ENCODE measurements at regions not wholly inside any gene's neighbourhood (a gene's known extent, or its start where the extent isn't known, plus 50 kb on each side); places are given as distances from the start of the nearest gene placed in this dataset.

- H3K4me2 ChIP-seq (ENCODE audit: insufficient read depth, low read length) = no peak overlapping the region
- no peaks in the 10 kb centered on the region for H4K20me1 ChIP-seq (ENCODE audit: insufficient read depth, low read length)
- no peak overlapping the region for H2AFZ ChIP-seq (ENCODE audit: low read length)
- H3K27me3 ChIP-seq (ENCODE audit: insufficient read depth, low read length) = no peaks in the 10 kb centered on the region
- no peaks in the 10 kb centered on the region for H3K79me2 ChIP-seq (ENCODE audit: insufficient read depth, low read length)
- no peaks in the 10 kb centered on the region for H3K36me3 ChIP-seq (ENCODE audit: insufficient read depth, low read length)
- H3K9me3 ChIP-seq (ENCODE audit: low read depth, low read length) = no peaks in the 10 kb centered on the region
- no peak overlapping the region for H3K27ac ChIP-seq (ENCODE audit: low read depth, low read length)
- DNase-seq (ENCODE audit: insufficient read length, low spot score, missing footprints) = no peak
- H3K4me1 ChIP-seq (ENCODE audit: insufficient read depth, low read length) = no peaks in the 10 kb centered on the region
- H3K4me3 ChIP-seq (ENCODE audit: insufficient read depth, low read length) = no peak overlapping the region
- no peak for TF ChIP-seq CTCF (IDR thresholded peaks at IDR 0.05; ENCODE audit: extremely low read depth, low read depth, low read length)
Observed at GRCh38 chr7:24018331-24018730, 265.7 kb upstream of the NPY start.

- Histone ChIP-seq H3K4me3 (ENCODE audit: insufficient read depth, low read length) (no peak overlapping the region), H4K20me1 (ENCODE audit: insufficient read depth, low read length) (no peaks in the 10 kb centered on the region), H2AFZ (ENCODE audit: low read length) (no peak overlapping the region), H3K27ac (ENCODE audit: low read depth, low read length) (no peak overlapping the region), H3K27me3 (ENCODE audit: insufficient read depth, low read length) (no peaks in the 10 kb centered on the region), H3K79me2 (ENCODE audit: insufficient read depth, low read length) (no peaks in the 10 kb centered on the region), H3K4me1 (ENCODE audit: insufficient read depth, low read length) (no peaks in the 10 kb centered on the region), H3K4me2 (ENCODE audit: insufficient read depth, low read length) (no peak overlapping the region), H3K36me3 (ENCODE audit: insufficient read depth, low read length) (no peaks in the 10 kb centered on the region), H3K9me3 (ENCODE audit: low read depth, low read length) (no peaks in the 10 kb centered on the region)
- TF ChIP-seq CTCF (IDR thresholded peaks at IDR 0.05; ENCODE audit: extremely low read depth, low read depth, low read length) = no peak
- no peak for DNase-seq (ENCODE audit: insufficient read length, low spot score, missing footprints)
Observed at GRCh38 chr7:24019841-24020240, 264.1 kb upstream of the NPY start.

- Histone ChIP-seq H3K36me3 (ENCODE audit: insufficient read depth, low read length) (no peaks in the 10 kb centered on the region), H3K27ac (ENCODE audit: low read depth, low read length) (no peak overlapping the region), H4K20me1 (ENCODE audit: insufficient read depth, low read length) (no peaks in the 10 kb centered on the region), H3K4me1 (ENCODE audit: insufficient read depth, low read length) (no peaks in the 10 kb centered on the region), H2AFZ (ENCODE audit: low read length) (no peak overlapping the region), H3K4me3 (ENCODE audit: insufficient read depth, low read length) (no peak overlapping the region), H3K4me2 (ENCODE audit: insufficient read depth, low read length) (no peak overlapping the region), H3K9me3 (ENCODE audit: low read depth, low read length) (no peaks in the 10 kb centered on the region), H3K27me3 (ENCODE audit: insufficient read depth, low read length) (no peaks in the 10 kb centered on the region), H3K79me2 (ENCODE audit: insufficient read depth, low read length) (no peaks in the 10 kb centered on the region)
- TF ChIP-seq CTCF (IDR thresholded peaks at IDR 0.05; ENCODE audit: extremely low read depth, low read depth, low read length) = no peak
- no peak for DNase-seq (ENCODE audit: insufficient read length, low spot score, missing footprints)
Observed at GRCh38 chr7:24024276-24025068, 259.5 kb upstream of the NPY start.

- no peaks in the 10 kb centered on the region for H3K27me3 ChIP-seq (ENCODE audit: insufficient read depth, low read length)
- no peaks in the 10 kb centered on the region for H3K79me2 ChIP-seq (ENCODE audit: insufficient read depth, low read length)
- no peak for DNase-seq (ENCODE audit: insufficient read length, low spot score, missing footprints)
- H3K4me3 ChIP-seq (ENCODE audit: insufficient read depth, low read length) = no peak overlapping the region
- H2AFZ ChIP-seq (ENCODE audit: low read length) = no peak overlapping the region
- H3K4me2 ChIP-seq (ENCODE audit: insufficient read depth, low read length) = no peak overlapping the region
- H4K20me1 ChIP-seq (ENCODE audit: insufficient read depth, low read length) = no peaks in the 10 kb centered on the region
- H3K9me3 ChIP-seq (ENCODE audit: low read depth, low read length) = no peaks in the 10 kb centered on the region
- no peaks in the 10 kb centered on the region for H3K4me1 ChIP-seq (ENCODE audit: insufficient read depth, low read length)
- H3K27ac ChIP-seq (ENCODE audit: low read depth, low read length) = no peak overlapping the region
- H3K36me3 ChIP-seq (ENCODE audit: insufficient read depth, low read length) = no peaks in the 10 kb centered on the region
- no peak for TF ChIP-seq CTCF (IDR thresholded peaks at IDR 0.05; ENCODE audit: extremely low read depth, low read depth, low read length)
Observed at GRCh38 chr7:24025094-24025493, 258.9 kb upstream of the NPY start.
